ENCODE measurements at regions not wholly inside any gene's neighbourhood (a gene's known extent, or its start where the extent isn't known, plus 50 kb on each side); places are given as distances from the start of the nearest gene placed in this dataset.
A peak's percentile ranks its signal among the peaks of the same experiment; 100 is the strongest.

- no peak for DNase-seq (ENCODE audit: low spot score)
These were observed 172.5 kb downstream of the SMAD2 start for GRCh38 chr18:47758000-47758399.

- peak; percentile 27 for DNase-seq (ENCODE audit: low spot score)
These were observed 174.0 kb downstream of the SMAD2 start for GRCh38 chr18:47756364-47757016.

- DNase-seq (ENCODE audit: low spot score), result no peak
These were observed 175.4 kb downstream of the SMAD2 start for GRCh38 chr18:47755102-47755456.

- no peak for DNase-seq (ENCODE audit: low spot score)
These were observed 176.0 kb downstream of the SMAD2 start for GRCh38 chr18:47754311-47755101.

GRCh38 chr18:47752796-47753645, 177.4 kb downstream of the SMAD2 start:
- DNase-seq (ENCODE audit: low spot score), result no peak

- DNase-seq (ENCODE audit: low spot score), result no peak
These were observed 179.5 kb downstream of the SMAD2 start for GRCh38 chr18:47750889-47751423.

- DNase-seq (ENCODE audit: low spot score), result no peak
These were observed 180.9 kb downstream of the SMAD2 start for GRCh38 chr18:47749600-47749973.

GRCh38 chr18:47748847-47749599, 181.4 kb downstream of the SMAD2 start:
- peak; percentile 58 for DNase-seq (ENCODE audit: low spot score)

- no peak for DNase-seq (ENCODE audit: low spot score)
These were observed 182.2 kb downstream of the SMAD2 start for GRCh38 chr18:47748093-47748796.

GRCh38 chr18:47747260-47747795, 183.1 kb downstream of the SMAD2 start:
- no peak for DNase-seq (ENCODE audit: low spot score)

- DNase-seq (ENCODE audit: low spot score), result no peak
These were observed 183.8 kb downstream of the SMAD2 start for GRCh38 chr18:47746615-47747014.

- DNase-seq (ENCODE audit: low spot score), result no peak
These were observed 185.2 kb downstream of the SMAD2 start for GRCh38 chr18:47745227-47745626.

GRCh38 chr18:47737956-47738355, 192.5 kb downstream of the SMAD2 start:
- no peak for DNase-seq (ENCODE audit: low spot score)

GRCh38 chr18:47737198-47737830, 193.1 kb downstream of the SMAD2 start:
- no peak for DNase-seq (ENCODE audit: low spot score)

GRCh38 chr18:47736376-47737140, 193.9 kb downstream of the SMAD2 start:
- no peak for DNase-seq (ENCODE audit: low spot score)

GRCh38 chr18:47735041-47735702, 195.3 kb downstream of the SMAD2 start:
- DNase-seq (ENCODE audit: low spot score), result peak; percentile 79

GRCh38 chr18:47731276-47731675, 199.2 kb downstream of the SMAD2 start:
- no peak for DNase-seq (ENCODE audit: low spot score)

GRCh38 chr18:47730795-47731194, 199.7 kb downstream of the SMAD2 start:
- DNase-seq (ENCODE audit: low spot score), result no peak

GRCh38 chr18:47729356-47729755, 201.1 kb downstream of the SMAD2 start:
- no peak for DNase-seq (ENCODE audit: low spot score)
